Fibroblast of peridontal ligament (primary cell): ENCODE measurements at regions not wholly inside any gene's neighbourhood (a gene's known extent, or its start where the extent isn't known, plus 50 kb on each side); places are given as distances from the start of the nearest gene placed in this dataset.

Experiments used
- DNase-seq: peaks from one replicate; pipeline ENCODE4 v3.0.0-alpha.2; 2010; ENCODE audit errors: extremely low read depth

DNA sequence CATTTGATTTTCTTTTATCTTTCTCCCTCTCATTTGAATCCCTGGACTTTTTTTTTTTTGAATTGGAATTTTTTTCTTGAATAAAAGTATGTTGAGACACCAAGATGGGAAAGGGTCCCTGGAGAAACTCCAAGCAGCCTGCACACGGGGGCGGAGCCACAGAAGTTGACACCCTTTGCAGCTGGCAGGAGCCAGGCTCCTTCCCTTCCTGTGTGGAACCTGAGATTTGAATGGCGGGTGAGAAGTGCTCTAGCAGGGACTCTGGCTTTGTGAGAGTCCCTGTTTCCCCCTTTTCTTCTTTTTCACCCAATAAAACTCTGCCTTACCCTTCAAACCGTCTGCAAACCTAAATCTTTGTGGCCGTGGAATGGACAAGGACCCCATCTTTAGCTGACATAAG is 1381.0 kb upstream of the MIR17HG start:
- no peak for DNase-seq

DNA sequence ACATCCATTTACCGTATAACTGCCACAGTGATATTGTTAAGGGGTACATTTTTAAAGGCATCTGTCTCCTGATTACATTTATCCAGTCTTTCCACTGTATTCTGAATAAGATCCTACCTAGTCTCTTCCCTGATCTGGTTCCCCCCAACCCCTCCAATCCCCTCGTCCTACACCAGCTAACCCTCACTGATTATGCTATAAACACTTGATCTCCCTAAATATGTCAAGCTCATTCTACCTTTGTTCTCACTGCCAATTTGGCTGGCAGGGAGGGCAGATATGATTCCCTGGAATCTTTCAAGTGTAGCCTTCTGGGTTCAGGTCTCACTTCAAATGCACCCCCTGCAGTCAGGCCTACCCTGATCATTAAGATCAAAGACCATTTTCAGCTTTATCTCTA is 1379.8 kb upstream of the MIR17HG start:
- DNase-seq, result no peak

DNA sequence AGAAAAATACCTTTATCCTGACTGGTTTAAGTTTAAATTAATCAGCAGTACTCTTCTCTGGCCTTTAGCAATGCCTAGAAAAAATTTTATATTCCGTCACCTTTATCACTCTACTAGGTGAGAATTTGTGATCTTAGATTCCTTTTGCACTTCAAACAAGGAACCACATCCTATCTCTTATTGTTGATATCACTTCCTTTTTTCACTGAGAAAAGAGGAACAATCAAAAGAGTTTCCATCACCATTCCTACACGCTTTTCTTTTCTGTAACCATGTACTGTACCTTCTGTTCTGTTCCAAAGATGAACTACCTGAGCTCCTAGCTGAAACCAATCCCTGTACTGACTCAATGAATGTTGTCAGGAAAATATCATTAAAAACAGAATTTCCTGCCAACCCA is 1379.0 kb upstream of the MIR17HG start:
- DNase-seq, result no peak

DNA sequence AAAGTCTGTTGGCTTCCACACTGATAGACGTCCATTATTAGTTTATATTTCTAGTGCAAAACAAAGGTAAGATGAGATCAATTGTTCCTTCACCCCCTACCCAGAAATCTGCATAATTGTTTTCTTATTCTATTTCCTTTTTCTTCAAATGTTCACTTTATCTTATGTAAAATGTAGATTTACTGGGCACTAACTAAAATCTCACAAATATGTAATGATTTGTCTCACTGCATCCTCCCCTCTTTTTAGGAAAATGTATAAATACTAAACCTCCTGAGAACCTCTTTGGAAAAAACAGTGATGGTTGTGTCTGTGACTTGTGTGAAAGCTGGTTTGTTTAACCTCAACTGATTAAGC is 1377.2 kb upstream of the MIR17HG start:
- DNase-seq, result no peak

DNA sequence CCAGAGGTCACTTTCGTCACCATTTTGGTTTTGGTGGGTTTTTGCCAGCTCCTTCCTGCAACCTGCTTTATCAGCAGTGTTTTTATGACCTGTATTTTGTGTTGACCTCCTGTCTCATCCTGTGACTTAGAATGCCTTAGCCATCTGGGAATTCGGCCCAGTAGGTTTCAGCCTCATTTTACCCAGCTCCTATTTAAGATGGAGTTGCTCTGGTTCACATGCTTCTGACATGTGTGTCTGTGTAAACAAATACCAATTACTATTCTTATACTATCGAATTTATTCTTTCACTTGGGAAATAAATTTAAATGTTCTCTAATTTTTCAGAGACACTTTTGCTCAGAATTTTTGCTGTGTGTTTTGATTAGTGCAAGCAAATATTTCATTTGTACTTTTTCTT is 1370.3 kb upstream of the MIR17HG start:
- no peak for DNase-seq

DNA sequence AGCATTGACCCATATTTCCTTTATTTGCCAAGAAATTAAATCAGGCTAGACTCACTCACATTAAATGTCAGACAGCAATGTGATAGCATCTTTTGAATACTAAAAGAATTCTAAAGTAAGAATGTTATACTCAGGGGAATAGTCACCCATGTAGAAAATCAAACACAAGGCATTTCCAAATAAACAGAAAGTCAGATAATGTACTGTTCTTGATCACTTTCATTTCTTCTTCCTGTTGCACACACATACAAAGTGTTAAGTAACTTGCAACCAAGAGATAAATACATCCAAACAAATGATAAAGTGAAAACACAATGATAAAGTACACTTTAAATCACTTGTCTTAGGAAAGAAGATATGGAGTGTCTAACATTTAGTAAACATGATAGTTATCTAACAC is 1366.6 kb upstream of the MIR17HG start:
- no peak for DNase-seq

DNA sequence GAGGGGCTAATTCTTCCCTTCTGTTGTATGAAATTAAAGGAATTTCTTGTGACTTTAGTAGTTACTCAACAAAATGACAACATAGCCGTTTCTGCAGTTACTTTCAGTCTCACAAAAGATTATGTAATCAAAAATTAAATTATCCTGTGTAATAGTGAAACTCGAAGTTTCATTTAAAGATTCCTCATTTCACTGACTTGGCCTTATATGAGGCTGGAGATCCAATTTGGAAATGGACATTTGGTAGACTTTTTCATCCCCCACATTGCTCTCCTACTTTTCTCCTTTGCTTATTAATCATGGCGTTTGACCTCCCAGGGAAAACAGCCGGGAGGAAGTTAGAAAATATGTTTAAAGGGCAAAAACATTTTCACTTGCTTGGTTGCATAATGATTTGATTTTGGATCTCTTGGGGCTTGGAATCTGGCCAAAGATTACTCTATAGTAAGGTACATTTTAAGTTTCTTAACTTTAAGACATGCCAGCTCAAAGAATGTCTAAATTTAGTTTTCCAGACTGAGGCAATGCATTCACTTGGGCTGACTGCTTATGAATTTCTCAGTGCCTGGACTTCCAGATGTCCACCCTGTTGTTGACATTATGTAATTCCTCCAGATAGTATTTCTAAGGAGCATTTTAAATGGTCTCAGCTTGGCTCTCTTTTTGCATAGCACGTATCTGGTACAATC is 1364.9 kb upstream of the MIR17HG start:
- peak; percentile 55 for DNase-seq

DNA sequence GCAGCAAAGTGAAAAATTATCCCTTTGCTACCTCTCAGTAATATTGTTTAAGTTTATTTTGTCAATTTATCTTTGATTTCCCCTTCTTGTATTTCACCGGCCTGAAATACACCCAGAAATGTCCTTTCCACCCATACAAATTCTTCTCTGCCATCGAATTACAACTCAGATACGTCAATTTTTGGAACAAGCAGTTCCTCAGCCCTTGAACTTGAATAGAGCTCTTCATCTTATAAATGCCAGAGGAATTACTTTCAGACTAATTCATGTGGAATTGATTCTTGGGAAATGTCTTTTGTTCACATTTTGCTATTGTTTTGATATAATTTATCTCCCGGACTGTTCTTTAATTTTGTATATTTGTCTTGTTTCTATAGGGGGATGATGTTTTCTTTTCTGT is 1359.3 kb upstream of the MIR17HG start:
- DNase-seq, result no peak

DNA sequence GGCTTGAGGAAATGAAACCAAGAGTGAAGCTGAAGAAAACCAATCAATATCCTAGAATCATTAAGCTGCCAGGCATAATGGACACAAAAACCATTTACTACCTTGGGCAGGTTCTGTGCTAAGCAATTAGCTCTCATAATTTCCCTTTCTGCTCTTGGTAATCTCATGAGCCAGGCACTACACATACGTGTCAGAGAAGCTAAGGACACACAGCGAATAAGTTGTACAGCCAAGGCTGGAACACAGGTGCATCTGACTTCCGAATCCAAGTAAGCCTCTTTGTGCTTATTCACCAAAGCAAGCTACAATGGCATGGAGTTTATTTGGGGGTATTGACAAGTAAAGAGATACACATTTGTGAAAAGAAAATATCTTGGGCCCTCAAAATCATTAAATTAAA is 1343.9 kb upstream of the MIR17HG start:
- no peak for DNase-seq

DNA sequence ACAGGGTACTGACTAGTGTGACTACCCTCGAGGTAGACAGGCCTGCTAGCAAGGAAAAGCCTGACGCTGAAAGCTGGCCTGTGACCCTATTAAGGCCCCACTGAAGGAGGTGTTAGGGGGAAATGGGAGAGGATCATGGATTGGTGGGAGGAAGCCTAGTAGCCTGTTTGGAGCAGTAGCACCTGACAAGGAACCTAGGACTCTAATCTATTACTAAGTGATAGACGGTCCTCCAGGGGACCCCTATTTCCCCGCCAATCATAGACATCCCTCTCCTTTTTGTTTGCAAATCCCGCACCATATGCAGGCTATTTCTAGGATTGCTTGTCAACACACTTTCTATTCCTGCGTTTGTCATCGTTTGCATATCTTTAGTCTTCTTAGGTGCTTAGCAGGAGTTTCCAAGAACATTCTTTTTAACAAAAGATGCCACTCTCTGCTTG is 1338.8 kb upstream of the MIR17HG start:
- DNase-seq, result no peak

DNA sequence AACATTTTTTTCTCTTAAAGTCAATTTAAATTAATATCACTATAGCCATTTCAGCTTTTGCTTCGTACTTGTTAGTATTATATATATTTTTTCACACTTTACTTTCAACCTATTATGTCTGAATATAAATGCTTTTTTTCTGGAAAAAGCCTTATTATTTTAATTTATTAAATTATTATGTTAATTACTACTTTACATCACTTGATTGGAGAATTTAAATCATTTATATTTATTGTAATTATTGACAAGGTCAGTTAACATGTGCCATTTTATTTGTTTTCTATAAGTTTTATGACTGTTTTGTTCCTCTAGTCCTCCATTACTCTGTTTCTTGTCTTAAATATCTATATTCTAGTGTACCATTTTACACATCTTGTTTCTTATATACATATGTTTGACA is 1333.4 kb upstream of the MIR17HG start:
- DNase-seq, result no peak

DNA sequence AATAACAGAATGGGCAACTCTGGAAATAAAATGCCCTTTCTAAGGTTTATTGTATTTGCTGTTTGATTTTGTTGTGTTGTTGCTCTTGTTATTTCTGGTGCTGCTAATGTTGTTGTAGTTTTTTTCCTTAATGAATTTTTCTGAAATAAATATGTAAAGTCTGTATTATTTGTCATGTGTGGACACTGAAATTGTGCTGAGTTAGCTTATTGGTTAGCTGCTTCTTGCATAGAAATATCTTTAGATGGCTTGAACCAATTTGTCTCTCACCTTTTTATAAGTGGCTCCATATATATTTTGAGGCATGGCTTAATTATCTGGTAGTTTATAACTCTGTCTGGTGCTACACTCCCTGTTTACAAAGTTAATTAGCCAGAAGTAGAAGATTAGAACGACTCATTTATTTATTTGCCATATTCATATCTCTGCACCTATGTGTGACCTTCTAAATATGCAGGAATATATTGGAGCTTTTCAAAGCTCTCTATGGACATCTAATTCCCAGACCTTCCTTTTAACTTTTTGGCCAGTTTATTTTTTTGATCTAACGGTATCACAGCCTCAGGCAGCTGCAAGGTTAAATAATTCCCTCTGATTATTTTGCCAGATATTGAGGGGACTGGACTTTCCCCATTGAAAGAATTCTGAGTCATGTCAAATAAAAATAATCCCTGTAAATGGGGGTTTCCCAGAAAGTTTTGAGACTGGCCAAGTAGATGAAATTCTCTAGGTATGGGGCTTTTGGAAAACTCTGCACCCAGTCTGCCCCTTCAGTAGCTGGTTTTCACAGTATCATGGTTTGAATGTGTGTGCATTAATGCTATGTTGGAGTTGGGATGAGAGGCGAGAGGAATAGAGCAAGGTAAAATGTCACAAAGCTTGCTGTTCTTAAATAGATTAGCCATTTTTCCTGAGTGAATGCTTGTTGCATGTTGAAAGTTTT is 1331.7 kb upstream of the MIR17HG start:
- no peak for DNase-seq

DNA sequence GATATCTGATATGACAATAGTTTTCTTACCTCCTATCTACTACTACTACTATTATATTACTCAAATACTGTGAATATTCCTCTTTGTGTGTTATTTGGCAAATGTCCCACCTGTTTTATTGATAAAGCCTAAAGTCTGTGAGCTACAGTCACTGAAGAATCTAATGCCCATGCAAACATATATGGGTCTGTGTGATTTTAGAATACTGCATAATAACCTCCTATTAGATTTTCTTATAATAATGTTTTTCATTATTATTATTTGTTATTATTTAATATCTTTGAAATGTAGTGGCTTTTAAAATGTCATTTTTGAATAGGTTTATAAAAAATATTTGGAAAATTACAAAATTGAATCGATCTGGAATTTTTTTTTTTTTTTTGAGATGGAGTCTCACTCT is 1330.8 kb upstream of the MIR17HG start:
- DNase-seq, result no peak

DNA sequence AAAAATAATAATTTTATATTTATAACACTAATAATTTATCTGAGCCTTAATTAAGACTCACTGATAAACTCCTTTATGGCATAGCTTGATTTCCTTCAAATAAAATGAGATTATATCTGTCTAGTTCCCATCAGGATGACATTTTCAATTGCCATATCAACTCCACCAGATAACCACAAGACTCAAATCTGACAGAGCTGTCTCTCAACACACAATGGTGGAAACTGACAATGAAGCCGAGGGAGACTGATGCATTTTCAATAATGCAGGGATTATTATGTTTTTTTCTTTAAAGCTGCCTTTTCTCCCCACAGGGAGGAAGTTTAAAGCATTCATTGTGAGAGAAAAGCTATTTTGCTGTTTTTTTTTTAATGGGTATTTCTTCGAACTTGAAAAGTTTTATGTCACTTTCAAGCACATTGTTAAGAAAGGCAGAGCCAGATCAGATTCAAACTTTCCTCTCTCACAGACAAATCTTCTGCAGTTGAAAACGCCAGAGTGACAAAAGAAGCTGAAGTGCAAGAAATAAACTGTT is 1326.9 kb upstream of the MIR17HG start:
- no peak for DNase-seq

DNA sequence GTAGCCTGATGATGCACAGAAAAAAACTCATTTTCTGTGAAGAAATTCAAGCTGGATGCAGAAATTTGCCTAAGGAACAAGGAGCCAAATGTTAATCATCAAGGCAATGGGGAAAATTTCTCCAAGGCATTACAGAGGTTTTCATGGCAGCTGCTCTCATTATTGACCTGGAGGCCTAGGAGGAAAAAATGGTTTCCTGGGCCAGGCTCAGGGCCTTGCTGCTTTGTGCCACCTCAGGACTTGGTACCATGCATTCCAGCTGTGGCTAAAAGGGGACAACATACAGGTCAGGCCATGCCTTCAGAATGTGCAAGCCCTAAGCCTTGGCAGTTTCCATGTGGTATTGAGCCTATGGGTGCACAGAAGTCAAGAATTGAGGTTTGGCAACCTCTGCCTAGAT is 1320.1 kb upstream of the MIR17HG start:
- no peak for DNase-seq

DNA sequence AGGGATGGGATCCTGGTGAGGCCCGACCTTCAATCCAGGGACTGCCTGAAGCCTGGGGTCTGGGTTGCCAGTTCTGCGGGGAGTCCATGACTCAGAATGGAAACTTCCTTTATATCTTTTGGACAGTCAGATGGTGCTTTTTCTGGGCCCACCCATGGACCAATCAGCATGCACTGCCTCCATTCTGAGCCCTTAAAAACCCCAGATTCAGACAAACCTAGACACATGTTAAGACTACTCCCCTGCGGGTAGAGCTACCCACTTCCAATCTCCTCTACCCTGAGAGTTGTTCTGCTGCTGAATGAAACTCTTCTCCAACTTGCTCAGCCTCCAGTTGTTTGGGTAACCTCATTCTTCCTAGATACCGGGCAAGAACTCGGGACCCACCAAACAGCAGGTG is 1315.2 kb upstream of the MIR17HG start:
- DNase-seq, result no peak

DNA sequence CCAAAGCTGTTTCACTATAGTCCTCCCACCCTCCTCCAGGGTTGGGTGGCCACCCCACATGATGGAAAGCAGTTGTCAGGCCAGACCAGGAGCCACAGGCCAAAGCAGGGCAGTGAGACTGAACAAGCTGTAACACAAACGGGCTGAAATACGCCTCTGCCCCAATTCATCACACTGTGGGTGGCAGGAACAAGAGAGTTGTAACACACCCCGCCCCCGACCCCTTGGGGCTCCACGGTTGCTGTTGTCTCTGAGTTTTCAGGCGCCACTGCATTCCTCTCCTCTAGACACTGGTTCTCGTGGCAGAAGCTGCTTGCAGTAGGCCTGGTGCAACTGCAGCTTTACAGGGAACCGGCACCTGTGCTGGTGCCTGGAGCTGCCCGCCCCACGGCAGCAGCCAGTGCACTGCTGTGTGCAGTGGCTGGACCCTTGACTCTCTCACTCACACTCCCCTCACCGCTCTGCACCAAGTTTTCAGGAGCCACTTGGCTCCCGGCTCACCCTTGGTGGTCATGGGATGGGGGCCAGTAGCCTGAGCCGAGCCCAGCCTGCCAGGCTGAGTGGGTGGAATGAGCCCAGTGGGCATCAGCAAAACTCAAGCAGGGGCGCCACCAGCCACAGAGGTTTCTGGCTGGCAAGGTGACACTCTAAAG is 1314.5 kb upstream of the MIR17HG start:
- DNase-seq, result no peak

DNA sequence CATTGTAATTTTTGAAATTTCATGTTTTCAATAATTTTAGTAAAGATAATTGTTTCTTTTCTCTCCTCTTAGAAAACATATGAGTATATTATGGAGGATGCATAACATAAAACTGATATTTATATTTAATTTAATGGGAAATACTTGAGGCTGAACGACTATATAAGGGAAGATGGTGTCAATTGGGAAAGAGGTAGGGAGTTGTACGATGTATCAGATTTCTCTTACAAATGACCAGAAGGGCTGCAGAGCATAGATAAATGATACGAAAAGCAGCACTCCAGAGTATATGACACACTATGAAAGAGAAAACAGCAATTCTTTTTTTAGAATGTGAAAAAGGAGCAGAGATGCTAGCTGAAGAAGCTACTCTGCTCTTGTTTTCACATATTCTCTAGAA is 1308.0 kb upstream of the MIR17HG start:
- no peak for DNase-seq

DNA sequence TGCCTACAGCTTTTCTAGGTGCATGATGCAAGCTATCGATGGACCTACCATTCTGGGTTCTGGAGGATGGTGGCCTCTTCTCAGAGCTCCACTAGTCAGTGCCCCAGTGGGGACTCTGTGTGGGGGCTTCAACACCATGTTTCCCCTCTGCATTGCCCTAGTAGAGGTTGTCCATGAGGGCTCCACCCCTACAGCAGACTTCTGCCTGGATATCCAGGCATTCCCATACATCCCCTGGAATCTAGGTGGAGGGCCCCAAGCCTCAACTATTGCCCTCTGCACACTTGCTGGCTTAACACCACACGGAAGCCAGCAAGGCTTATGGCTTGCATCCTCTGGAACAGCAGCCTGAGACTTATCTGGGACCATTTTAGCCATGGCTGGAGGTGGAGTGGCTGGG is 1299.9 kb upstream of the MIR17HG start:
- no peak for DNase-seq

DNA sequence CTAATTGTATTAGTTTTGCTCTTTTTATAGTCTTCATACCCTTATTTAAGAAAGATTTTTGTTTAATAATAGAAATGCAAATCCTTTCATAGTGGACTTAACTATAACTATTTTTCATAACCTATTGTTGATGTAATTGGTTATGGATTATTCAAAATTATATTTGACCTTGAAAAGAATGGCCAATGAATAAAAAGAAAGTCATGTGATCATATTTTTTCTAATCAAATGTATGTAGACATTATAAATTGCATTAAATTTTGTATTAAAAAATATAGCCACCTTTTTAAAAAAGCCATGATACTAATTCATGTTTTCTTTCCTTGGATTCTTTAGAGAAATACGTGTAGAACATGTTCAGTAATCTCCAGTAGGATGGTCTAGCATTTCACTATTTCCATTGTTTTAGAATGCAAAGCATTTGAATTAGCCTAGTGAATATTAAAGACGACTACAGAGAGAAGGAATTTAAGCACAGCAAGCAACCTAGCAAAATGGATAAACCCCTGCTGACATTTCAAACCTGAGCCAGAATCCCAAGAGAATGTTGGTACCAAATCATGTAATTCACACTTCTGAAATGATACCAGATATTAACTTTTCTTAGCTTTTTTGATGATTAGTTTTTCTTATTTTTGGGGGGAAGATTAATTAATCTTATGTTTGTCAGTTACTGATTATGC is 1297.4 kb upstream of the MIR17HG start:
- DNase-seq, result no peak

DNA sequence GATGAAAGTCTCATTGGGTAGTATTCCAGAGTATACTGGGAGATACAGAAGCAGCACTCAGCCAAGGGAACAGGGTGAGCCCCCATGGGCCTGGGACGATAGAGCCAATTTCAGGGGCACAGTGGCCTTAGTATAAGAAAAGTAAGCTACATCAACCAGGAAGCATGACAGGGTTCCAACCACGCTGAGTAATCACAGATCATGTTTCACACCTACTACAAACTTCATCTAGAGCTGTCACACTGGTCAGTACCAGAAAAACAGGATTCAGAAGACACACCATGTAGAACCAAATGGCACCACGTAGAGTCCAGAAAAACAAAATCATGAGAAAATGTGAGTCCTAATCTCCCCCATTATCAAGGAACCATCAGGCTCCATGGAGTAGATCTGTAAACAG is 1292.4 kb upstream of the MIR17HG start:
- no peak for DNase-seq

DNA sequence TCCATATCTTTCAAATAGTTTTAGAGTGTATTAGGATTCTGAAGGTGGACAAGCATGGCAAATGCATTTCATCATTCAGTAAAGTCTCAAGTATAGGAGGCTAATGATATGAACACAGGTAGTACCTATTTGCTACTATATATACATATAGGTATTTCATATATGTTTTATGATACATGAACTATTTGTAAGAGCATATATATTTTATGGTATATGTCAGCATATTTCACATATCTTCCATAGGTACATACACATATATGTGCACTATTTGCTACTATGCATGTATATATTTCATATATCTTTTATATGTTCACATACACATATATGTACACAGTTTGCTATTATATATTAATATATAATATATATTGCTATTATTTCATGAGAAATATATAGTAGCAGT is 1291.7 kb upstream of the MIR17HG start:
- DNase-seq, result no peak
